CD4-positive, alpha-beta T cell treated with Interleukin-17A for 4 hours (primary cell): ENCODE measurements at regions not wholly inside any gene's neighbourhood (a gene's known extent, or its start where the extent isn't known, plus 50 kb on each side); places are given as distances from the start of the nearest gene placed in this dataset.

Experiments used
- DNase-seq: peaks from one replicate; pipeline ENCODE4 v3.0.0-alpha.2; 2020; ENCODE audit warnings: mixed read lengths

- no peak for DNase-seq
Observed at GRCh38 chr10:128865436-128866195, 601.4 kb upstream of the MGMT start.

GRCh38 chr10:128866551-128866950, 600.5 kb upstream of the MGMT start:
- DNase-seq, result no peak

GRCh38 chr10:128867210-128867609, 599.8 kb upstream of the MGMT start:
- DNase-seq, result no peak

- DNase-seq, result no peak
Observed at GRCh38 chr10:128867819-128868218, 599.2 kb upstream of the MGMT start.

- no peak for DNase-seq
Observed at GRCh38 chr10:128868481-128868880, 598.6 kb upstream of the MGMT start.

GRCh38 chr10:128869101-128869749, 597.8 kb upstream of the MGMT start:
- DNase-seq, result no peak

GRCh38 chr10:128870830-128871597, 596.0 kb upstream of the MGMT start:
- DNase-seq, result no peak

- DNase-seq, result no peak
Observed at GRCh38 chr10:128871671-128872231, 595.3 kb upstream of the MGMT start.

GRCh38 chr10:128873411-128874054, 593.5 kb upstream of the MGMT start:
- no peak for DNase-seq

GRCh38 chr10:128874331-128874730, 592.7 kb upstream of the MGMT start:
- no peak for DNase-seq

- no peak for DNase-seq
Observed at GRCh38 chr10:128875030-128875744, 591.9 kb upstream of the MGMT start.

GRCh38 chr10:128875956-128876736, 590.9 kb upstream of the MGMT start:
- no peak for DNase-seq

- DNase-seq, result no peak
Observed at GRCh38 chr10:128877141-128877540, 589.9 kb upstream of the MGMT start.

- DNase-seq, result no peak
Observed at GRCh38 chr10:128877936-128878335, 589.1 kb upstream of the MGMT start.

- DNase-seq, result no peak
Observed at GRCh38 chr10:128879030-128879429, 588.0 kb upstream of the MGMT start.

GRCh38 chr10:128879441-128880140, 587.5 kb upstream of the MGMT start:
- DNase-seq, result no peak

- no peak for DNase-seq
Observed at GRCh38 chr10:128880159-128880725, 586.8 kb upstream of the MGMT start.

GRCh38 chr10:128881086-128881485, 586.0 kb upstream of the MGMT start:
- no peak for DNase-seq

GRCh38 chr10:128883231-128884032, 583.6 kb upstream of the MGMT start:
- no peak for DNase-seq

- DNase-seq, result no peak
Observed at GRCh38 chr10:128884033-128884425, 583.0 kb upstream of the MGMT start.
